Mucosa of rectum (tissue), 2 donors: ENCODE measurements at regions not wholly inside any gene's neighbourhood (a gene's known extent, or its start where the extent isn't known, plus 50 kb on each side); places are given as distances from the start of the nearest gene placed in this dataset.

Source experiments
- H3K27ac ChIP-seq, 2 donors: one replicate each; pipeline ENCODE4 v1.7.0; 2013; ENCODE audit warnings: inconsistent platforms in 2 of 2, low read depth in 2 of 2, low read length in 2 of 2
- H3K27me3 ChIP-seq, 2 donors: one replicate each; pipeline ENCODE4 v1.7.0; 2013; ENCODE audit warnings: low read length in 2 of 2; ENCODE audit not compliant: control insufficient read depth in 2 of 2, insufficient read depth in 2 of 2
- H3K36me3 ChIP-seq, 2 donors: one replicate each; pipeline ENCODE4 v1.7.0; 2013; ENCODE audit warnings: low read length in 2 of 2; ENCODE audit not compliant: control insufficient read depth in 2 of 2, insufficient read depth in 2 of 2
- H3K4me1 ChIP-seq, 2 donors: one replicate each; pipeline ENCODE4 v1.7.0; 2013; ENCODE audit warnings: low read length in 2 of 2, mild to moderate bottlenecking in 1 of 2; ENCODE audit not compliant: control insufficient read depth in 2 of 2, insufficient read depth in 2 of 2
- H3K4me3 ChIP-seq, 2 donors: one replicate each; pipeline ENCODE4 v1.7.0; 2013; ENCODE audit warnings: low read length in 2 of 2
- H3K9ac ChIP-seq, 2 donors: one replicate each; pipeline ENCODE4 v1.7.0; 2013; ENCODE audit warnings: low read length in 2 of 2, low read depth in 1 of 2, mild to moderate bottlenecking in 1 of 2
- H3K9me3 ChIP-seq, 2 donors: one replicate each; pipeline ENCODE4 v1.7.0; 2013; ENCODE audit warnings: low read length in 2 of 2; ENCODE audit not compliant: control insufficient read depth in 2 of 2
- donor health status: healthy.
- donor health status: Normal muscosa, but diverticular disease.

GRCh38 chr1:229786974-229787610, 161.0 kb downstream of the URB2 start:
- Histone ChIP-seq H3K9me3 (no peaks in the 10 kb centered on the region), H3K4me3 (no peak overlapping the region), H3K27ac (no peak overlapping the region), H3K4me1 (peaks cover 4% of the 10 kb centered on the region in 2 donors), H3K27me3 (peaks cover 0 to 2% of the 10 kb centered on the region in 2 donors), H3K9ac (no peak overlapping the region), H3K36me3 (no peaks in the 10 kb centered on the region)

GRCh38 chr1:229788004-229788403, 162.0 kb downstream of the URB2 start:
- Histone ChIP-seq H3K9ac (no peak overlapping the region), H3K27me3 (peaks cover 0 to 2% of the 10 kb centered on the region in 2 donors), H3K27ac (no peak overlapping the region), H3K4me3 (no peak overlapping the region), H3K4me1 (peaks cover 4% of the 10 kb centered on the region in 2 donors), H3K9me3 (no peaks in the 10 kb centered on the region), H3K36me3 (no peaks in the 10 kb centered on the region)

GRCh38 chr1:229792012-229792975, 166.2 kb downstream of the URB2 start:
- peaks cover 0 to 9% of the 10 kb centered on the region in 2 donors for H3K4me1 ChIP-seq
- H3K27ac ChIP-seq: no peak overlapping the region
- H3K9me3 ChIP-seq: no peaks in the 10 kb centered on the region
- no peaks in the 10 kb centered on the region for H3K27me3 ChIP-seq
- H3K4me3 ChIP-seq: no peak overlapping the region
- no peak overlapping the region for H3K9ac ChIP-seq
- no peaks in the 10 kb centered on the region for H3K36me3 ChIP-seq

- H3K4me3 ChIP-seq: no peak overlapping the region
- no peaks in the 10 kb centered on the region for H3K27me3 ChIP-seq
- H3K9me3 ChIP-seq: no peaks in the 10 kb centered on the region
- H3K4me1 ChIP-seq: peaks cover 0 to 9% of the 10 kb centered on the region in 2 donors
- H3K36me3 ChIP-seq: no peaks in the 10 kb centered on the region
- no peak overlapping the region for H3K27ac ChIP-seq
- H3K9ac ChIP-seq: no peak overlapping the region
Measured at GRCh38 chr1:229793488-229793887, 167.4 kb downstream of the URB2 start.

- Histone ChIP-seq H3K27me3 (no peaks in the 10 kb centered on the region), H3K9me3 (no peaks in the 10 kb centered on the region), H3K4me1 (peaks cover 0 to 7% of the 10 kb centered on the region in 2 donors), H3K27ac (no peak overlapping the region), H3K9ac (no peak overlapping the region), H3K36me3 (no peaks in the 10 kb centered on the region), H3K4me3 (no peak overlapping the region)
Measured at GRCh38 chr1:229798558-229798957, 172.5 kb downstream of the URB2 start.

GRCh38 chr1:229803626-229804217, 177.7 kb downstream of the URB2 start:
- no peak overlapping the region for H3K27ac ChIP-seq
- H3K4me3 ChIP-seq: no peak overlapping the region
- H3K4me1 ChIP-seq: peaks cover 0 to 5% of the 10 kb centered on the region in 2 donors
- no peaks in the 10 kb centered on the region for H3K27me3 ChIP-seq
- H3K36me3 ChIP-seq: no peaks in the 10 kb centered on the region
- H3K9me3 ChIP-seq: peaks cover 0 to 11% of the 10 kb centered on the region in 2 donors
- H3K9ac ChIP-seq: no peak overlapping the region

- Histone ChIP-seq H3K36me3 (no peaks in the 10 kb centered on the region), H3K4me3 (no peak overlapping the region), H3K27me3 (no peaks in the 10 kb centered on the region)
Measured at GRCh38 chr1:229808272-229808671, 182.2 kb downstream of the URB2 start.

GRCh38 chr1:229810140-229810539, 184.1 kb downstream of the URB2 start:
- no peak overlapping the region for H3K27ac ChIP-seq
- no peaks in the 10 kb centered on the region for H3K4me1 ChIP-seq
- H3K9me3 ChIP-seq: peaks cover 8% of the 10 kb centered on the region in 2 donors
- H3K9ac ChIP-seq: no peak overlapping the region
- H3K27me3 ChIP-seq: no peaks in the 10 kb centered on the region
- H3K36me3 ChIP-seq: no peaks in the 10 kb centered on the region
- no peak overlapping the region for H3K4me3 ChIP-seq

More at GRCh38 chr1:229808272-229808671, 182.2 kb downstream of the URB2 start:
- peaks cover 8 to 15% of the 10 kb centered on the region in 2 donors for H3K9me3 ChIP-seq
- H3K4me1 ChIP-seq: peaks cover 0 to 5% of the 10 kb centered on the region in 2 donors
- no peak overlapping the region for H3K27ac ChIP-seq
- H3K9ac ChIP-seq: no peak overlapping the region

GRCh38 chr1:229810961-229811360, 184.9 kb downstream of the URB2 start:
- H3K4me1 ChIP-seq: no peaks in the 10 kb centered on the region
- H3K36me3 ChIP-seq: no peaks in the 10 kb centered on the region
- no peak overlapping the region for H3K9ac ChIP-seq
- H3K27me3 ChIP-seq: no peaks in the 10 kb centered on the region
- no peak overlapping the region for H3K27ac ChIP-seq
- no peak overlapping the region for H3K4me3 ChIP-seq
- peaks cover 5 to 8% of the 10 kb centered on the region in 2 donors for H3K9me3 ChIP-seq

- Histone ChIP-seq H3K4me3 (no peak overlapping the region), H3K27me3 (no peaks in the 10 kb centered on the region), H3K9me3 (peaks cover 5 to 8% of the 10 kb centered on the region in 2 donors), H3K36me3 (no peaks in the 10 kb centered on the region), H3K9ac (no peak overlapping the region), H3K4me1 (no peaks in the 10 kb centered on the region), H3K27ac (no peak overlapping the region)
Measured at GRCh38 chr1:229812148-229812547, 186.1 kb downstream of the URB2 start.
